Nephron progenitor cell (in vitro differentiated cells): ENCODE measurements at regions not wholly inside any gene's neighbourhood (a gene's known extent, or its start where the extent isn't known, plus 50 kb on each side); places are given as distances from the start of the nearest gene placed in this dataset.

Source experiments
- DNase-seq: peaks from one replicate; pipeline ENCODE4 v3.0.0; 2021
- H3K27ac Mint-ChIP-seq: 2 replicates; pipeline ENCODE4 v1.8.0; 2021; ENCODE audit warnings: mild to moderate bottlenecking, moderate library complexity, mixed read lengths
- H3K27me3 Mint-ChIP-seq: 2 replicates; pipeline ENCODE4 v1.8.0; 2021; ENCODE audit warnings: mild to moderate bottlenecking, low read depth, mixed read lengths; ENCODE audit not compliant: poor library complexity
- H3K36me3 Mint-ChIP-seq: 2 replicates; pipeline ENCODE4 v1.8.0; 2021; ENCODE audit warnings: low read depth, mixed read lengths
- H3K4me1 Mint-ChIP-seq: 2 replicates; pipeline ENCODE4 v1.8.0; 2021; ENCODE audit warnings: mixed read lengths
- H3K4me3 Mint-ChIP-seq: 2 replicates; pipeline ENCODE4 v1.8.0; 2021; ENCODE audit warnings: mild to moderate bottlenecking, moderate library complexity, mixed read lengths
- H3K9me3 Mint-ChIP-seq: 2 replicates; pipeline ENCODE4 v1.8.0; 2021; ENCODE audit warnings: mild to moderate bottlenecking, moderate library complexity, mixed read lengths
- CTCF ChIP-seq: fragments of 200-600 bp; sonication (generic); IDR thresholded peaks from 2 replicates; pipeline ENCODE4 v1.5.0; 2021; ENCODE audit warnings: antibody characterized with exemption

GRCh38 chr22:48860557-48860956 lies 967.1 kb downstream of the BRD1 start:
- no peak for DNase-seq
- no peak overlapping the region for H3K4me3 Mint-ChIP-seq
- no peak overlapping the region for H3K27ac Mint-ChIP-seq
- no peaks in the 10 kb centered on the region for H3K9me3 Mint-ChIP-seq
- no peak for TF ChIP-seq CTCF
- H3K27me3 Mint-ChIP-seq: peaks cover 20% of the 10 kb centered on the region
- H3K36me3 Mint-ChIP-seq: no peaks in the 10 kb centered on the region
- peaks cover 12% of the 10 kb centered on the region for H3K4me1 Mint-ChIP-seq

GRCh38 chr22:48858856-48859255 lies 968.8 kb downstream of the BRD1 start:
- Mint-ChIP-seq H3K4me3 (no peak overlapping the region), H3K9me3 (no peaks in the 10 kb centered on the region), H3K27ac (no peak overlapping the region), H3K36me3 (no peaks in the 10 kb centered on the region), H3K4me1 (no peaks in the 10 kb centered on the region), H3K27me3 (peaks cover 23% of the 10 kb centered on the region)
- DNase-seq: no peak
- no peak for TF ChIP-seq CTCF

GRCh38 chr22:48858121-48858520 lies 969.6 kb downstream of the BRD1 start:
- no peak for DNase-seq
- Mint-ChIP-seq H3K4me1 (no peaks in the 10 kb centered on the region), H3K4me3 (no peak overlapping the region), H3K27ac (no peak overlapping the region), H3K27me3 (peaks cover 27% of the 10 kb centered on the region), H3K9me3 (no peaks in the 10 kb centered on the region), H3K36me3 (no peaks in the 10 kb centered on the region)
- no peak for TF ChIP-seq CTCF

- DNase-seq: no peak
- no peaks in the 10 kb centered on the region for H3K9me3 Mint-ChIP-seq
- no peaks in the 10 kb centered on the region for H3K36me3 Mint-ChIP-seq
- no peak overlapping the region for H3K27ac Mint-ChIP-seq
- TF ChIP-seq CTCF: no peak
- H3K4me3 Mint-ChIP-seq: no peak overlapping the region
- peaks cover 30% of the 10 kb centered on the region for H3K27me3 Mint-ChIP-seq
- H3K4me1 Mint-ChIP-seq: no peaks in the 10 kb centered on the region
These were observed 970.4 kb downstream of the BRD1 start for GRCh38 chr22:48857202-48857805.

GRCh38 chr22:48856308-48856615 lies 971.4 kb downstream of the BRD1 start:
- no peaks in the 10 kb centered on the region for H3K9me3 Mint-ChIP-seq
- no peaks in the 10 kb centered on the region for H3K4me1 Mint-ChIP-seq
- no peaks in the 10 kb centered on the region for H3K36me3 Mint-ChIP-seq
- no peak overlapping the region for H3K4me3 Mint-ChIP-seq
- H3K27ac Mint-ChIP-seq: no peak overlapping the region
- TF ChIP-seq CTCF: no peak
- DNase-seq: no peak
- peaks cover 30% of the 10 kb centered on the region for H3K27me3 Mint-ChIP-seq

GRCh38 chr22:48855593-48856307 lies 971.9 kb downstream of the BRD1 start:
- no peaks in the 10 kb centered on the region for H3K36me3 Mint-ChIP-seq

More at GRCh38 chr22:48855593-48856307, 971.9 kb downstream of the BRD1 start:
- Mint-ChIP-seq H3K9me3 (no peaks in the 10 kb centered on the region), H3K27ac (no peak overlapping the region), H3K27me3 (peaks cover 27% of the 10 kb centered on the region), H3K4me3 (no peak overlapping the region), H3K4me1 (no peaks in the 10 kb centered on the region)
- TF ChIP-seq CTCF: no peak
- no peak for DNase-seq
